Astrocyte (in vitro differentiated cells and primary cell): ENCODE measurements at regions not wholly inside any gene's neighbourhood (a gene's known extent, or its start where the extent isn't known, plus 50 kb on each side); places are given as distances from the start of the nearest gene placed in this dataset.

Source experiments
- CTCF ChIP-seq: IDR thresholded peaks from 2 replicates; pipeline ENCODE4 v1.5.1; 2011; ENCODE audit warnings: low read depth, mild to moderate bottlenecking, inconsistent platforms, low read length, moderate library complexity; ENCODE audit not compliant: insufficient read depth
- EZH2 ChIP-seq: IDR thresholded peaks from 2 replicates; pipeline ENCODE4 v1.6.1; 2012; ENCODE audit warnings: mild to moderate bottlenecking, low read length, inconsistent platforms; ENCODE audit not compliant: insufficient read depth

- no peak for TF ChIP-seq CTCF
- no peak for TF ChIP-seq EZH2
These were observed 122.0 kb upstream of the FNDC3A start for GRCh38 chr13:48853728-48854102.
